OCI-LY3 (cell line): ENCODE measurements at regions not wholly inside any gene's neighbourhood (a gene's known extent, or its start where the extent isn't known, plus 50 kb on each side); places are given as distances from the start of the nearest gene placed in this dataset.

Experiments
- H2AFZ ChIP-seq: fragments of 200-600, 300-600 bp; shearing (Covaris generic); 2 replicates; pipeline ENCODE4 v1.6.0; 2014; ENCODE audit warnings: antibody characterized with exemption, low read depth, low read length
- H3K27ac ChIP-seq: fragments of 200-600, 300-600 bp; sonication (generic); 2 replicates; pipeline ENCODE4 v1.5.1; 2014; ENCODE audit warnings: mild to moderate bottlenecking, low read length, moderate library complexity, mixed read lengths
- H3K27me3 ChIP-seq: fragments of 200-600, 300-600 bp; sonication (generic); 2 replicates; pipeline ENCODE4 v1.6.1; 2014; ENCODE audit warnings: low read depth, low read length, mixed read lengths
- H3K36me3 ChIP-seq: fragments of 200-600, 300-600 bp; sonication (generic); replicated peaks from 2 replicates; pipeline ENCODE3; 2014; ENCODE audit warnings: low read depth, low read length, mixed read lengths
- H3K4me1 ChIP-seq: fragments of 300-600, 200-600 bp; sonication (generic); 2 replicates; pipeline ENCODE4 v1.6.1; 2014; ENCODE audit warnings: low read length, mixed read lengths
- H3K4me2 ChIP-seq: fragments of 200-600, 300-600 bp; sonication (generic); 2 replicates; pipeline ENCODE4 v1.6.1; 2014; ENCODE audit warnings: low read length, mixed read lengths
- H3K4me3 ChIP-seq: fragments of 300-600, 200-600 bp; sonication (generic); 2 replicates; pipeline ENCODE4 v1.5.1; 2014; ENCODE audit warnings: antibody characterized with exemption, mild to moderate bottlenecking, low read length, moderate library complexity
- H3K79me2 ChIP-seq: fragments of 300-600, 200-600 bp; shearing (Covaris generic); 2 replicates; pipeline ENCODE4 v1.6.1; 2014; ENCODE audit warnings: mild to moderate bottlenecking, low read length, mixed read lengths
- H3K9ac ChIP-seq: fragments of 300-600, 200-600 bp; shearing (Covaris generic); 2 replicates; pipeline ENCODE4 v1.6.0; 2014; ENCODE audit warnings: mild to moderate bottlenecking, low read length, moderate library complexity
- H3K9me3 ChIP-seq: fragments of 200-600, 300-600 bp; shearing (Covaris generic); 2 replicates; pipeline ENCODE4 v1.6.1; 2014; ENCODE audit warnings: low read length, mixed read lengths; ENCODE audit not compliant: insufficient read depth
- H4K20me1 ChIP-seq: fragments of 200-600, 300-600 bp; sonication (generic); 2 replicates; pipeline ENCODE4 v1.6.1; 2016; ENCODE audit warnings: low read length, mixed read lengths; ENCODE audit not compliant: insufficient read depth
- EZH2phosphoT487 ChIP-seq: fragments of 200-600 bp; shearing (Covaris generic); IDR thresholded peaks from 2 replicates; pipeline ENCODE4 v1.6.1; 2018; ENCODE audit warnings: antibody characterized with exemption, mixed run types, low read depth
- TF ChIP-seq, protein P1 (sequence below): fragments of 200-600, 300-600 bp; sonication (generic); IDR thresholded peaks from 2 replicates; pipeline ENCODE4 v1.5.1; 2014; ENCODE audit warnings: antibody characterized with exemption, low read length, low read depth

DNA sequence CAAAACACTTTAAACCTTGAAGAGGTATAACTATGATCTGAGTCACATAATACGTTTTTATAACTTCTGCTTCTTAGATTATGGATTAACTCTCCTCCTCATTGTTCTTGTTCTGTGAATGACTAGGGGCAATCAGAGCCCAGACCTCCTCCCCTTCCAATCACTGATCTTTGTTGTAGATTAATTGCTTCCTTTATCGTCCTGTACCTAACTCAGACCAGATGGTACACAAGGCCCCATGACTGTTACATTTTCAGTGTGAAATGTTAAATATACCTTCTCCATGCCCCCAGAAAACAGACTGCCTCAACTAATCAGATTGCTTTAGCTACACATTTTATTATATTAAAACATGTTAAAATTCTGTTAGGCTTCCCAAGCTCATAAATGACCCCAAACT is 211.7 kb downstream of the RNF152 start:
- Histone ChIP-seq H3K4me2 (no peak overlapping the region), H3K36me3 (no peaks in the 10 kb centered on the region), H3K79me2 (no peaks in the 10 kb centered on the region), H2AFZ (no peak overlapping the region), H3K9ac (no peak overlapping the region), H3K4me1 (no peaks in the 10 kb centered on the region), H3K27me3 (peaks cover 13% of the 10 kb centered on the region), H3K4me3 (no peak overlapping the region), H3K9me3 (peaks cover 8% of the 10 kb centered on the region), H3K27ac (no peak overlapping the region), H4K20me1 (no peaks in the 10 kb centered on the region)
- TF ChIP-seq EZH2phosphoT487 = no peak
- TF ChIP-seq, protein P1, sequence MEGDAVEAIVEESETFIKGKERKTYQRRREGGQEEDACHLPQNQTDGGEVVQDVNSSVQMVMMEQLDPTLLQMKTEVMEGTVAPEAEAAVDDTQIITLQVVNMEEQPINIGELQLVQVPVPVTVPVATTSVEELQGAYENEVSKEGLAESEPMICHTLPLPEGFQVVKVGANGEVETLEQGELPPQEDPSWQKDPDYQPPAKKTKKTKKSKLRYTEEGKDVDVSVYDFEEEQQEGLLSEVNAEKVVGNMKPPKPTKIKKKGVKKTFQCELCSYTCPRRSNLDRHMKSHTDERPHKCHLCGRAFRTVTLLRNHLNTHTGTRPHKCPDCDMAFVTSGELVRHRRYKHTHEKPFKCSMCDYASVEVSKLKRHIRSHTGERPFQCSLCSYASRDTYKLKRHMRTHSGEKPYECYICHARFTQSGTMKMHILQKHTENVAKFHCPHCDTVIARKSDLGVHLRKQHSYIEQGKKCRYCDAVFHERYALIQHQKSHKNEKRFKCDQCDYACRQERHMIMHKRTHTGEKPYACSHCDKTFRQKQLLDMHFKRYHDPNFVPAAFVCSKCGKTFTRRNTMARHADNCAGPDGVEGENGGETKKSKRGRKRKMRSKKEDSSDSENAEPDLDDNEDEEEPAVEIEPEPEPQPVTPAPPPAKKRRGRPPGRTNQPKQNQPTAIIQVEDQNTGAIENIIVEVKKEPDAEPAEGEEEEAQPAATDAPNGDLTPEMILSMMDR = no peak

DNA sequence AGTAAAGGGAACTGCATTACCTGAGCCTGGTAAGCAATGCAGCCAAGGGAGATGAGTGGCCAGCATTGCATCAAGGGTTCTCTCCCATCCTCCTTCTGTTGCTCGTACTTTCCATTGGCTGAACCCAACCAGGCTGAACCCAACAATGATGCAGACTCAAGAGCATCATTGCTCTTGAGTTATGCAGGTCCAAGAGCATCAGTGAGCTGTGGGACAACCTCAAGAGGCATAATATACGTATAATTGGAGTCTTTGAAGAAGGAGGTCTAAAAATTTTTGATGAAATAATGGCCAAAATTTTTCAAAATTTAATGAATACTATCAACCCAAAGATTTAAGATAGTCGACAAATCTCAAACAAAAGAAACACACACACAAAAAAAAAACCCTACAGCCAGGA is 213.0 kb downstream of the RNF152 start:
- Histone ChIP-seq H3K4me1 (no peaks in the 10 kb centered on the region), H3K27ac (no peak overlapping the region), H2AFZ (no peak overlapping the region), H4K20me1 (no peaks in the 10 kb centered on the region), H3K36me3 (no peaks in the 10 kb centered on the region), H3K4me3 (no peak overlapping the region), H3K27me3 (peaks cover 13% of the 10 kb centered on the region), H3K9me3 (peaks cover 8% of the 10 kb centered on the region), H3K9ac (no peak overlapping the region), H3K4me2 (no peak overlapping the region), H3K79me2 (no peaks in the 10 kb centered on the region)
- TF ChIP-seq, protein P1 = no peak
- no peak for TF ChIP-seq EZH2phosphoT487

DNA sequence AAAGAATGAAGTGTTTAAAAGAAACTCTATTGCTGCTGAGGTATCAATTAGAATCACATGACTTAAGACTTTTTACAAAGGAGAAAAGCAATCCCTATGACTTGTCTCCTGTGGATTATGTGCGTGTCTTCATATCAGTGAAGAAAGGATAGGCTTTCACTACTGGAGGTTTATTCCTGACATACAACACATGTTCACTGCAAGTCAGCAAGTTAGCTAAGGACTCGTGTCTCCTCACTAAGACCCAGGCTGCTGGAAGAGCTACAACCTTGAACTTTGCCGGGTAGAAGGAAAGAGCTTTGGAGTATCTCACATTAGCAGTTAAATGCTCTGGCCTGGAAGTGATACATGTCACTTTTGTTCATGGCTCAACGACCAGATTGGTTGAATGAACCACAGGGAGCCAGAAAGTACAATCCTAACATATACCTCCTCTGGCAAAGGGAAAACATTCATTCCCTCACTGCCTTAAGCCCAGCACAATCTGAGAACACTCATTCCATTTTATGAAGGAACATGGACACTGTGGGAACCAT is 215.3 kb downstream of the RNF152 start:
- no peaks in the 10 kb centered on the region for H4K20me1 ChIP-seq
- H3K9me3 ChIP-seq = peaks cover 8% of the 10 kb centered on the region
- H3K4me2 ChIP-seq = no peak overlapping the region
- H3K27me3 ChIP-seq = peaks cover 17% of the 10 kb centered on the region
- no peaks in the 10 kb centered on the region for H3K79me2 ChIP-seq
- H3K4me1 ChIP-seq = no peaks in the 10 kb centered on the region
- no peaks in the 10 kb centered on the region for H3K36me3 ChIP-seq
- H3K9ac ChIP-seq = no peak overlapping the region
- no peak overlapping the region for H3K4me3 ChIP-seq
- no peak overlapping the region for H3K27ac ChIP-seq
- TF ChIP-seq, protein P1 = no peak
- no peak for TF ChIP-seq EZH2phosphoT487
- no peak overlapping the region for H2AFZ ChIP-seq

DNA sequence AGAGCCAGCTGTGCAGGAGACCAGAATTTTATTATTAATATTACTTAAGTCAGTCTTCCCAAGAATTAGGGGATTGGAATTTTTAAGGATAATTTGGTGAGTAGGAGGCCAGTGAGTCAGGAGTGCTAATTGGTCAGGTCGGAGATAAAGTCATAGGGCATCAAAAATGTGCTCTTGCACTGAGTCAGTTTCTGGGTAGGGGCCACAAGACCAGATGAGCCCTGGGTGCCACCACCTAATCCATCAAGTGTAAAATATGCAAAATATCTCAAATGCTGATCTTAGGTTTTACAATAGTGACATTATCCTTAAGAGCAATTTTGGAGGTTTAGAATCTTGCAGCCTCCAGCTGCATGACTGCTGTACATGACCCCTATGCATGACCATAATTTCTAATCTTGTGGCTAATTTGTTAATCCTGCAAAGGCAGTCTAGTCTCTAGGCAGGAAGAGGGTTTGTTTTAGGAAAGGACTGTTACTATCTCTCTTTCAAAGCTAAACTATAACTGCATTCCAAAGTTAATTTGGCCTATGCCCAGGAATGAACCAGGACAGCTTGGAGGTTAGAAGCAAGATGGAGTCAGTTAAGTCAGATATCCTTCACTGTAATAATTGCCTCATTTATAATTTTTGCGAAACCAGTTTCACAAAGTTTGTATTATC is 215.9 kb downstream of the RNF152 start:
- peaks cover 8% of the 10 kb centered on the region for H3K9me3 ChIP-seq
- no peaks in the 10 kb centered on the region for H3K79me2 ChIP-seq
- H2AFZ ChIP-seq = no peak overlapping the region
- H3K27me3 ChIP-seq = peaks cover 23% of the 10 kb centered on the region
- no peaks in the 10 kb centered on the region for H4K20me1 ChIP-seq
- no peak overlapping the region for H3K4me2 ChIP-seq
- no peak for TF ChIP-seq EZH2phosphoT487
- TF ChIP-seq, protein P1 = no peak
- no peaks in the 10 kb centered on the region for H3K36me3 ChIP-seq
- no peak overlapping the region for H3K27ac ChIP-seq
- H3K4me3 ChIP-seq = no peak overlapping the region
- no peaks in the 10 kb centered on the region for H3K4me1 ChIP-seq
- H3K9ac ChIP-seq = no peak overlapping the region
